ENCODE measurements at regions not wholly inside any gene's neighbourhood (a gene's known extent, or its start where the extent isn't known, plus 50 kb on each side); places are given as distances from the start of the nearest gene placed in this dataset.
A peak's percentile ranks its signal among the peaks of the same experiment; 100 is the strongest.

GRCh38 chr5:77892061-77893010 lies 116.2 kb upstream of the TBCA start:
- 70% methylated on average over 2 of the region's 12 CpGs for WGBS (ENCODE audit: insufficient coverage)
- no peak overlapping the region for H3K4me3 ChIP-seq (ENCODE audit: low read length)
- no peaks in the 10 kb centered on the region for H3K27me3 ChIP-seq (ENCODE audit: control insufficient read depth, insufficient read depth, low read length)
- no peaks in the 10 kb centered on the region for H3K9me3 ChIP-seq (replicated peaks; ENCODE audit: control insufficient read depth, low read depth, low read length)
- H3K4me1 ChIP-seq (ENCODE audit: control insufficient read depth, insufficient read depth, low read length) = no peaks in the 10 kb centered on the region
- H3K27ac ChIP-seq (ENCODE audit: low read length) = no peak overlapping the region
- DNase-seq = no peak
- no peaks in the 10 kb centered on the region for H3K36me3 ChIP-seq (ENCODE audit: control insufficient read depth, insufficient read depth, low read length)

GRCh38 chr5:77885519-77885918 lies 109.4 kb upstream of the TBCA start:
- no peak for DNase-seq
- no peaks in the 10 kb centered on the region for H3K4me1 ChIP-seq (ENCODE audit: control insufficient read depth, insufficient read depth, low read length)
- WGBS (ENCODE audit: insufficient coverage) = no CpG with 5 or more reads among the region's 4 CpGs
- H3K9me3 ChIP-seq (replicated peaks; ENCODE audit: control insufficient read depth, low read depth, low read length) = no peaks in the 10 kb centered on the region
- H3K4me3 ChIP-seq (ENCODE audit: low read length) = no peak overlapping the region
- H3K27me3 ChIP-seq (ENCODE audit: control insufficient read depth, insufficient read depth, low read length) = peaks cover 11% of the 10 kb centered on the region
- no peaks in the 10 kb centered on the region for H3K36me3 ChIP-seq (ENCODE audit: control insufficient read depth, insufficient read depth, low read length)
- no peak overlapping the region for H3K27ac ChIP-seq (ENCODE audit: low read length)

GRCh38 chr5:77882670-77883257 lies 106.6 kb upstream of the TBCA start:
- Histone ChIP-seq H3K9me3 (replicated peaks; ENCODE audit: control insufficient read depth, low read depth, low read length) (no peaks in the 10 kb centered on the region), H3K27ac (ENCODE audit: low read length) (no peak overlapping the region), H3K4me1 (ENCODE audit: control insufficient read depth, insufficient read depth, low read length) (no peaks in the 10 kb centered on the region), H3K36me3 (ENCODE audit: control insufficient read depth, insufficient read depth, low read length) (no peaks in the 10 kb centered on the region), H3K27me3 (ENCODE audit: control insufficient read depth, insufficient read depth, low read length) (peaks cover 11% of the 10 kb centered on the region), H3K4me3 (ENCODE audit: low read length) (no peak overlapping the region)
- 91% methylated on average over 5 of the region's 6 CpGs for WGBS (ENCODE audit: insufficient coverage)
- DNase-seq = no peak

DNA sequence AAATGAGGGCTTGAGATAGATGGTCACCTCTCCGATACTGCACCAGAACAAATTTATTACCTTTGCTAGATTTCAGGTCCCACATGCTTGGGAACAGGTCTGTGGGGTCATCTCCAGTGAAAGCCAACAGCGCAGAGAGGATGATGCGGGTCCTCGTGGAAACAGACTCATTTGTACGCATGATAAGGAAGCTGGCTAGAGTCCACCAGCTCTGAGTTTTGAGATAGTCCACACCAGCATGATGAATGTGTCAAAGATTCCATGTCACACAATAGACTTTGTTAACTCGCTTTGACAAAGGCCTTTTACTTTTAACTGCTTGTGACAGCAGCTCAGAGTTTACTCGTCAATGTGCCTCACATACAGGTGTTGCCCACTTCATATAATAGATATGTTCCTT lies 105.4 kb upstream of the TBCA start:
- Histone ChIP-seq H3K36me3 (ENCODE audit: control insufficient read depth, insufficient read depth, low read length) (no peaks in the 10 kb centered on the region), H3K4me3 (ENCODE audit: low read length) (no peak overlapping the region), H3K4me1 (ENCODE audit: control insufficient read depth, insufficient read depth, low read length) (no peaks in the 10 kb centered on the region), H3K9me3 (replicated peaks; ENCODE audit: control insufficient read depth, low read depth, low read length) (no peaks in the 10 kb centered on the region), H3K27me3 (ENCODE audit: control insufficient read depth, insufficient read depth, low read length) (peaks cover 11% of the 10 kb centered on the region), H3K27ac (ENCODE audit: low read length) (no peak overlapping the region)
- DNase-seq = no peak
- 71% methylated on average over 4 of the region's 7 CpGs for WGBS (ENCODE audit: insufficient coverage)

DNA sequence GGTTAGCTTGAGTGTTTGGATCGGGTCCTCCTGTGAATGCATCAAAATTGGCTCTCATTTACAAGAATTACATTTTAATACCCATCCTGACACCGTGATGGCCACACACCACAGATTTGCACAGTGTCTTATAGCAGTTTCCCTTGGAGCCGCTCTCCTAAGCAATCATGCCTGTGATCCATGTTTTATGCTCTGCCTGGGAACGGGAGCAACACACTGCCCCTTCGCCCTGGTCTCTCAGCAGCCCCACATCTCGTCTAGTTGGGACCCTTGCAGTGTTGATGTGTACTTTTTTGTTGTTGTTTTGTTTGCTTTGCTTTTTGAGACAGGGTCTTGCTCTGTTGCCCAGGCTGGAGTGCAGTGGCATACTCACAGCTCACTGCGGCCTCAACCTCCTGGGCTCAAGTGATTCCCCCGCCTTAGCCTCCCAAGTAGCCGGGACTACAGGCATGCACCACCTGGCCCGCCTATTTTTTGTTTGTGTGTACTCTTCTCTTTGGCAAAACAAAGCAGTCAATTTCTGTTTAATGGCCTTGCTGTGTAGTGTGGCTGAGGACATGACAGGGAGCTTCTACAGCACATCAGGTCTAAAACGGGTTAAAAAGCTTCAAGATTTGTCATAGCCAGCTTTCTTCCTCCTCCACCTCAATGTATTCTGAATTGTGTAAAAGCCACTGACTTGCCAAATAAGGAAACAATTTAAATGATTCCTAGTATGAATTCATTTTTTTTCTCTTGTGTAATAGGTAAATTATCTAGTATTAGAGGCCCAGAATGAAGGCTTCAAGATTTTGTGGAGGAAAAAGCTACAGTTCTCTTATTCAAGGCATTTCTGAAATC lies 101.6 kb upstream of the TBCA start:
- no peak for DNase-seq
- H3K36me3 ChIP-seq (ENCODE audit: control insufficient read depth, insufficient read depth, low read length) = no peaks in the 10 kb centered on the region
- no peaks in the 10 kb centered on the region for H3K27me3 ChIP-seq (ENCODE audit: control insufficient read depth, insufficient read depth, low read length)
- H3K9me3 ChIP-seq (replicated peaks; ENCODE audit: control insufficient read depth, low read depth, low read length) = no peaks in the 10 kb centered on the region
- H3K27ac ChIP-seq (ENCODE audit: low read length) = no peak overlapping the region
- H3K4me1 ChIP-seq (ENCODE audit: control insufficient read depth, insufficient read depth, low read length) = no peaks in the 10 kb centered on the region
- 86% methylated on average over 9 of the region's 11 CpGs for WGBS (ENCODE audit: insufficient coverage)
- no peak overlapping the region for H3K4me3 ChIP-seq (ENCODE audit: low read length)

DNA sequence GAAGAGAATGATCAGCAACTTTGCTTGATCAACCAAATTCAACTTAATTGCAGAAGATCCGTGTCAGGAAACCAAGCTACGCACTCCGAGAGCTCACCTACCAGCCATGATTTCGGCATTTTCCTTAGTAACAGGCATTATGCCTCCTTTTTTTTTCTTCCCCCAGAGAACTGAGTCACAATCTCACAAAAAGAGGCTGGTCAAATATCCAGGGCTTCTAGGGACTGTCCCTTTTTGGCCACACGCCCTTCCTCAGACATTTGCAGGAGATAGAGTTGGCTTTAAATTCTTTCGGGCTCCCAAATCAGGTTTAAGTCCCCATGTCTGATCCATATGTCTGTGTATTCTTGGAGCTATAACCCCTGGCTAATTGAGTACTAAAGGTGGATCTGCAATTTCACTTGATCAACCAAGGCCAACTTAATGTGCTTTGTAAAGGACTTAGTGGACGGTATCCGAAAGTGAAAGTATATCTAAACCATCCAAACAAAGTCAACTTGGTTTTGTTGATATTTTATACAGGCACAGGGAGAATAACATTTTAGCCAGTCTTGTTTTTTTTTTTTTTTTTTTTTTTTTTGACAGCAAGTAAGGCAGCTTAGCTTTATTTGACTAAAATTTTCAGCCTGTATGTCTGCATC lies 100.8 kb upstream of the TBCA start:
- Histone ChIP-seq H3K27me3 (ENCODE audit: control insufficient read depth, insufficient read depth, low read length) (no peaks in the 10 kb centered on the region), H3K9me3 (replicated peaks; ENCODE audit: control insufficient read depth, low read depth, low read length) (no peaks in the 10 kb centered on the region), H3K4me3 (ENCODE audit: low read length) (no peak overlapping the region), H3K27ac (ENCODE audit: low read length) (no peak overlapping the region), H3K4me1 (ENCODE audit: control insufficient read depth, insufficient read depth, low read length) (no peaks in the 10 kb centered on the region), H3K36me3 (ENCODE audit: control insufficient read depth, insufficient read depth, low read length) (no peaks in the 10 kb centered on the region)
- 100% methylated on average over 4 of the region's 8 CpGs for WGBS (ENCODE audit: insufficient coverage)
- peak; percentile 19 for DNase-seq

GRCh38 chr5:77876316-77876715 lies 100.2 kb upstream of the TBCA start:
- DNase-seq = no peak
- 80% methylated on average over 1 of the region's 1 CpG for WGBS (ENCODE audit: insufficient coverage)
- H3K4me1 ChIP-seq (ENCODE audit: control insufficient read depth, insufficient read depth, low read length) = no peaks in the 10 kb centered on the region
- H3K36me3 ChIP-seq (ENCODE audit: control insufficient read depth, insufficient read depth, low read length) = no peaks in the 10 kb centered on the region
- H3K27me3 ChIP-seq (ENCODE audit: control insufficient read depth, insufficient read depth, low read length) = no peaks in the 10 kb centered on the region
- no peak overlapping the region for H3K27ac ChIP-seq (ENCODE audit: low read length)
- H3K4me3 ChIP-seq (ENCODE audit: low read length) = no peak overlapping the region
- no peaks in the 10 kb centered on the region for H3K9me3 ChIP-seq (replicated peaks; ENCODE audit: control insufficient read depth, low read depth, low read length)

- no peak overlapping the region for H3K4me3 ChIP-seq (ENCODE audit: low read length)
- H3K27me3 ChIP-seq (ENCODE audit: control insufficient read depth, insufficient read depth, low read length) = no peaks in the 10 kb centered on the region
- WGBS (ENCODE audit: insufficient coverage) = 80% methylated on average over 1 of the region's 6 CpGs
- DNase-seq = no peak
- no peak overlapping the region for H3K27ac ChIP-seq (ENCODE audit: low read length)
- no peaks in the 10 kb centered on the region for H3K36me3 ChIP-seq (ENCODE audit: control insufficient read depth, insufficient read depth, low read length)
- no peaks in the 10 kb centered on the region for H3K9me3 ChIP-seq (replicated peaks; ENCODE audit: control insufficient read depth, low read depth, low read length)
- no peaks in the 10 kb centered on the region for H3K4me1 ChIP-seq (ENCODE audit: control insufficient read depth, insufficient read depth, low read length)
Measured at GRCh38 chr5:77874691-77875090, 98.6 kb upstream of the TBCA start.

- Histone ChIP-seq H3K4me3 (ENCODE audit: low read length) (no peak overlapping the region), H3K4me1 (ENCODE audit: control insufficient read depth, insufficient read depth, low read length) (no peaks in the 10 kb centered on the region), H3K9me3 (replicated peaks; ENCODE audit: control insufficient read depth, low read depth, low read length) (no peaks in the 10 kb centered on the region), H3K27me3 (ENCODE audit: control insufficient read depth, insufficient read depth, low read length) (no peaks in the 10 kb centered on the region), H3K36me3 (ENCODE audit: control insufficient read depth, insufficient read depth, low read length) (no peaks in the 10 kb centered on the region), H3K27ac (ENCODE audit: low read length) (no peak overlapping the region)
- no peak for DNase-seq
Measured at GRCh38 chr5:77873239-77873638, 97.1 kb upstream of the TBCA start.

DNA sequence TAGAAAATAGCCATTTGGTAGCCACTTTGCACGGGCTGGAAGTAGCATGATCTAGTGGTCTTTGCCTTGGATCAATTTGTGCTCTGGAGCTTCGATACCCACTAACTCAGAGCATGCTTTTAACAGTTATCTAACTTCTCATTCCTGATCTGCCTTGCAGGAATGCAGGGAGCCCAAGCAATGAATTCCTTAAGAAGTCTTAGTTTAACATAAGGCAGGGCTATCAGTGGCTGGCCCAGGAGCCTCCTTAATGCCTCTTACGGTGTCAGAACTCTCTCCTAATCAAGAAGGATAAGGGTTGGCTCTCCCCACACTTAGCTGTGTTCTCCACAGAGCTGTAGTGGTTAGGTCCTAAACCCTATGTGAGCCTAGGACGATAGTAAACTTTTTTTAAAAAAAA lies 95.8 kb upstream of the TBCA start:
- 67% methylated on average over 1 of the region's 4 CpGs for WGBS (ENCODE audit: insufficient coverage)

More for the DNA sequence above, 95.8 kb upstream of the TBCA start:
- Histone ChIP-seq H3K4me3 (ENCODE audit: low read length) (no peak overlapping the region), H3K36me3 (ENCODE audit: control insufficient read depth, insufficient read depth, low read length) (no peaks in the 10 kb centered on the region), H3K27ac (ENCODE audit: low read length) (no peak overlapping the region), H3K27me3 (ENCODE audit: control insufficient read depth, insufficient read depth, low read length) (no peaks in the 10 kb centered on the region), H3K9me3 (replicated peaks; ENCODE audit: control insufficient read depth, low read depth, low read length) (no peaks in the 10 kb centered on the region), H3K4me1 (ENCODE audit: control insufficient read depth, insufficient read depth, low read length) (no peaks in the 10 kb centered on the region)
- DNase-seq = no peak
